ENCODE measurements at regions not wholly inside any gene's neighbourhood (a gene's known extent, or its start where the extent isn't known, plus 50 kb on each side); places are given as distances from the start of the nearest gene placed in this dataset.
"Not testable (repeated sequence)": the region's sequence is repeated elsewhere in the genome, so short reads cannot be mapped to it uniquely, and the experiment has no call there.

DNA sequence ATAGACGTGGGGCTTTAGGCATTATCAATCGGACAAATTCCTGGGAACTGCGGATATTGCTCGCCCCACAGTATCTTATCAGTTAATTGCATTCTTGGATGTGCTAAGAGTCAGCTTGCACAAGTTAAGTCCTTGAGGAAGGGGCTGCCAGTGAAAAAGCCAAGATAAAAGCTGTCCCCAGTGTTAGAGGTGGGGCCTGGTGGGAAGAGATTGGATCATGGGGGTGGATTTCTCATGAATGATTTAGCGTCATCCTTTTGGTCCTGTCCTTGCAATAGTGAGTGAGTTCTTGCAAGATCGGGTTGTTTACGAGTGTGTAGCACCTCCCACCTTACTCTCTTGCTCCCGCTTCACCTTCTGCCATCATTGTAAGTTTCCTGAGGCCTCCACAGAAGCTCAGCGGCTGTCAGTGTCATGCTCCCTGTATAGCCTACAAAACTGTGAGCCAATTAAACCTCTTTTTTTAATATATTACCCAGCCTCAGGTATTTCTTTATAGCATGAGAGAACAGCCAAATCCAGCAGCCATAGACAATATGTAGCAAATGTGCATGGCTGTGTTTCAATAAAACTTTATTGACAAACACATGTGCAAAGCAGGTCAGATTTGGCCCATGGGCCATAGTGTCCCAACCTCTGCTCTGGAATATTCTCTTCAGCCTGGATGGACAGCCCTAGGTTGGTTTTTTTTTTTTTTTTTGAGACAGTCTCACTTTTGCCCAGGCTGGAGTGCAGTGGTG, 189.2 kb downstream of the OTOP1 start:
- not testable (repeated sequence) for H3F3A ChIP-seq (ENCODE audit: low read depth); H3K36me3 ChIP-seq (ENCODE audit: insufficient read depth, low read length); H3K4me2 ChIP-seq (ENCODE audit: low read depth, low read length, poor library complexity, severe bottlenecking); H3K4me1 ChIP-seq (ENCODE audit: insufficient read depth, low read length, poor library complexity, severe bottlenecking); H3K79me2 ChIP-seq (ENCODE audit: insufficient read depth, low read length); H2AFZ ChIP-seq (ENCODE audit: low read length); H3K9ac ChIP-seq (ENCODE audit: low read depth, low read length, poor library complexity, severe bottlenecking); H4K20me1 ChIP-seq (ENCODE audit: insufficient read depth, low read length, poor library complexity, severe bottlenecking); H3K27me3 ChIP-seq (ENCODE audit: insufficient read depth, low read length, poor library complexity, severe bottlenecking); H3K9me2 ChIP-seq (replicated peaks; ENCODE audit: low read depth, low read length); H3K4me3 ChIP-seq (ENCODE audit: low read length, poor library complexity, severe bottlenecking); H3K9me3 ChIP-seq (ENCODE audit: insufficient read depth, low read depth, low read length)

DNA sequence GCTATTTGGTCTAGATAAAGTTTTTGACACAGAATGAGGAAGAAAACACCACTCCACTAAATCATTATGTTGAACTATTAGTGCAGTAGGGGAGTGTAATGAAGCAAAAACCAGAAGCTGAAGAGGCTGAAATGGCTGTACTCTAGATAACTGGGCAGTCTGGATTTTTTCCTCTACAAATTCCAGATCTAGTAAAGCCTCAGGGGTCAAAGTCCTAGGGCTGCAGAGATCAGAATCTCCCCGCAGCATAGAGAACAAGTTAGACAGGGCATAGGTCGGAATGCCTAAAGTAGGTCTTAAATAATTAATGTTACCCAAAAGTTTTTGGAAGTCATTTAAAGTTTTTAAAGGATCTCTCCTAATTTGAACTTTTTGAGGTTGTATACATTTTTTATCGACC, 180.9 kb downstream of the OTOP1 start:
- H2AFZ ChIP-seq (ENCODE audit: low read length); H3F3A ChIP-seq (ENCODE audit: low read depth); H3K4me1 ChIP-seq (ENCODE audit: insufficient read depth, low read length, poor library complexity, severe bottlenecking); H3K79me2 ChIP-seq (ENCODE audit: insufficient read depth, low read length); H3K27me3 ChIP-seq (ENCODE audit: insufficient read depth, low read length, poor library complexity, severe bottlenecking); H3K9ac ChIP-seq (ENCODE audit: low read depth, low read length, poor library complexity, severe bottlenecking); H3K9me2 ChIP-seq (replicated peaks; ENCODE audit: low read depth, low read length); H3K4me3 ChIP-seq (ENCODE audit: low read length, poor library complexity, severe bottlenecking); H3K4me2 ChIP-seq (ENCODE audit: low read depth, low read length, poor library complexity, severe bottlenecking); H3K36me3 ChIP-seq (ENCODE audit: insufficient read depth, low read length); H4K20me1 ChIP-seq (ENCODE audit: insufficient read depth, low read length, poor library complexity, severe bottlenecking); H3K9me3 ChIP-seq (ENCODE audit: insufficient read depth, low read depth, low read length): not testable (repeated sequence)

- not testable (repeated sequence) for H3K9me2 ChIP-seq (replicated peaks; ENCODE audit: low read depth, low read length); H3F3A ChIP-seq (ENCODE audit: low read depth); H3K36me3 ChIP-seq (ENCODE audit: insufficient read depth, low read length); H3K4me1 ChIP-seq (ENCODE audit: insufficient read depth, low read length, poor library complexity, severe bottlenecking); H3K79me2 ChIP-seq (ENCODE audit: insufficient read depth, low read length); H3K27me3 ChIP-seq (ENCODE audit: insufficient read depth, low read length, poor library complexity, severe bottlenecking); H2AFZ ChIP-seq (ENCODE audit: low read length); H3K9me3 ChIP-seq (ENCODE audit: insufficient read depth, low read depth, low read length); H4K20me1 ChIP-seq (ENCODE audit: insufficient read depth, low read length, poor library complexity, severe bottlenecking); H3K9ac ChIP-seq (ENCODE audit: low read depth, low read length, poor library complexity, severe bottlenecking); H3K4me2 ChIP-seq (ENCODE audit: low read depth, low read length, poor library complexity, severe bottlenecking); H3K4me3 ChIP-seq (ENCODE audit: low read length, poor library complexity, severe bottlenecking)
These were observed 180.0 kb downstream of the OTOP1 start for GRCh38 chr4:4046686-4047085.

DNA sequence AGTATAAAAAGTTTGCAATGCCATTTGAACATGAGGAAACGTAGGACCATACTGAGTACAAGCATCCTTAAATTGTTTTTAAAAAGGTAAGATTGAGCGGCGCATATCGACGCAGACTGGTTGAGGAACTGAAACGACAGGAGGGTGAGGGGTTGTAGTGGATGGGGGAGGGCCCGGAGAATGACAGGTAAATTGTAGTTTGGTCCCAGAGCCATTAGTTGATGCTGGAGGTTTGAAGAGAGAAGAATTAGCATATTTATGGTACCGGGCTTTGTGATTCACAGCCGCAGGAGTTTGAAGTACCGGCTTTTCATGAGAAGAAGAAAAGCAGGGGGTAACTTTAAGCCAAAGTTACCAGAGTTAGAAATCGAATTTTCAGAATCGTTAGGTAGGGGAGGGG, 179.5 kb downstream of the OTOP1 start:
- H3K36me3 ChIP-seq (ENCODE audit: insufficient read depth, low read length); H3K4me1 ChIP-seq (ENCODE audit: insufficient read depth, low read length, poor library complexity, severe bottlenecking); H2AFZ ChIP-seq (ENCODE audit: low read length); H4K20me1 ChIP-seq (ENCODE audit: insufficient read depth, low read length, poor library complexity, severe bottlenecking); H3K4me3 ChIP-seq (ENCODE audit: low read length, poor library complexity, severe bottlenecking); H3K27me3 ChIP-seq (ENCODE audit: insufficient read depth, low read length, poor library complexity, severe bottlenecking); H3K9ac ChIP-seq (ENCODE audit: low read depth, low read length, poor library complexity, severe bottlenecking); H3K79me2 ChIP-seq (ENCODE audit: insufficient read depth, low read length); H3F3A ChIP-seq (ENCODE audit: low read depth); H3K4me2 ChIP-seq (ENCODE audit: low read depth, low read length, poor library complexity, severe bottlenecking); H3K9me2 ChIP-seq (replicated peaks; ENCODE audit: low read depth, low read length); H3K9me3 ChIP-seq (ENCODE audit: insufficient read depth, low read depth, low read length): not testable (repeated sequence)

- H3K79me2 ChIP-seq (ENCODE audit: insufficient read depth, low read length); H3K4me1 ChIP-seq (ENCODE audit: insufficient read depth, low read length, poor library complexity, severe bottlenecking); H3K9ac ChIP-seq (ENCODE audit: low read depth, low read length, poor library complexity, severe bottlenecking); H3K9me3 ChIP-seq (ENCODE audit: insufficient read depth, low read depth, low read length); H3K9me2 ChIP-seq (replicated peaks; ENCODE audit: low read depth, low read length); H3K27me3 ChIP-seq (ENCODE audit: insufficient read depth, low read length, poor library complexity, severe bottlenecking); H2AFZ ChIP-seq (ENCODE audit: low read length); H3F3A ChIP-seq (ENCODE audit: low read depth); H3K4me2 ChIP-seq (ENCODE audit: low read depth, low read length, poor library complexity, severe bottlenecking); H3K4me3 ChIP-seq (ENCODE audit: low read length, poor library complexity, severe bottlenecking); H3K36me3 ChIP-seq (ENCODE audit: insufficient read depth, low read length); H4K20me1 ChIP-seq (ENCODE audit: insufficient read depth, low read length, poor library complexity, severe bottlenecking): not testable (repeated sequence)
These were observed 178.5 kb downstream of the OTOP1 start for GRCh38 chr4:4048227-4048626.

DNA sequence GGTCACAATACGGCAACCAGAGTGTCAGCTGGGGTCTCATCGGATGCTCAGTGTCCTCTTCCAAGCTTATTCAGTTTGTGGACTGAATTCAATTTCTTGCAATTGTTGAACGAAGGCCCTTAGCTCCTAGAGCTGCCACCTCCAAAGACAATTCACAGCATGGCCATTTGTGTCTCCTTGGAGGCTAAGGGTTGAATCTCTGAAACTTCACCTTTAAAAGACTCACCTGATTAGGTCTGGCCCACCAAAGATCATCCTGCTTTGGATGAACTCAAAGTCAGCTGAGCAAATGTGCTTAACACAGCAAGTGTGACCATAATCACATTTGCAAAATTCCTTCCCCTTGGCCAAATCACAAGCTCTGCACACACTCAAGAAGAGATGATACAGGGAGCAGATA, 175.9 kb downstream of the OTOP1 start:
- H2AFZ ChIP-seq (ENCODE audit: low read length); H3K9ac ChIP-seq (ENCODE audit: low read depth, low read length, poor library complexity, severe bottlenecking); H3K27me3 ChIP-seq (ENCODE audit: insufficient read depth, low read length, poor library complexity, severe bottlenecking); H3K4me1 ChIP-seq (ENCODE audit: insufficient read depth, low read length, poor library complexity, severe bottlenecking); H3K36me3 ChIP-seq (ENCODE audit: insufficient read depth, low read length); H3K9me3 ChIP-seq (ENCODE audit: insufficient read depth, low read depth, low read length); H4K20me1 ChIP-seq (ENCODE audit: insufficient read depth, low read length, poor library complexity, severe bottlenecking); H3K9me2 ChIP-seq (replicated peaks; ENCODE audit: low read depth, low read length); H3K4me3 ChIP-seq (ENCODE audit: low read length, poor library complexity, severe bottlenecking); H3K4me2 ChIP-seq (ENCODE audit: low read depth, low read length, poor library complexity, severe bottlenecking); H3K79me2 ChIP-seq (ENCODE audit: insufficient read depth, low read length); H3F3A ChIP-seq (ENCODE audit: low read depth): not testable (repeated sequence)

GRCh38 chr4:4052933-4053332, 173.8 kb downstream of the OTOP1 start:
- not testable (repeated sequence) for H3K9ac ChIP-seq (ENCODE audit: low read depth, low read length, poor library complexity, severe bottlenecking); H3F3A ChIP-seq (ENCODE audit: low read depth); H3K79me2 ChIP-seq (ENCODE audit: insufficient read depth, low read length); H2AFZ ChIP-seq (ENCODE audit: low read length); H3K4me3 ChIP-seq (ENCODE audit: low read length, poor library complexity, severe bottlenecking); H4K20me1 ChIP-seq (ENCODE audit: insufficient read depth, low read length, poor library complexity, severe bottlenecking); H3K27me3 ChIP-seq (ENCODE audit: insufficient read depth, low read length, poor library complexity, severe bottlenecking); H3K36me3 ChIP-seq (ENCODE audit: insufficient read depth, low read length); H3K4me1 ChIP-seq (ENCODE audit: insufficient read depth, low read length, poor library complexity, severe bottlenecking); H3K9me2 ChIP-seq (replicated peaks; ENCODE audit: low read depth, low read length); H3K4me2 ChIP-seq (ENCODE audit: low read depth, low read length, poor library complexity, severe bottlenecking); H3K9me3 ChIP-seq (ENCODE audit: insufficient read depth, low read depth, low read length)

All from Loucy (cell line).